GM23338 (cell line): ENCODE measurements at regions not wholly inside any gene's neighbourhood (a gene's known extent, or its start where the extent isn't known, plus 50 kb on each side); places are given as distances from the start of the nearest gene placed in this dataset.

ENCODE experiments used
- ATAC-seq: fragments of 200-7000 bp; cut with Tn5 transposase; 3 replicates; pipeline ENCODE4 v1.9.1; 2020
- DNase-seq: peaks from one replicate; pipeline ENCODE4 v3.0.0-alpha.2; 2015; ENCODE audit warnings: low spot score
- H2AFZ ChIP-seq: fragments of 200-600 bp; sonication (generic); 2 replicates; pipeline ENCODE4 v1.8.0; 2016; ENCODE audit warnings: antibody characterized with exemption, mild to moderate bottlenecking, moderate library complexity
- H3F3A ChIP-seq: fragments of 200-600 bp; sonication (generic); replicated peaks from 2 replicates; pipeline ENCODE4 v1.8.0; 2017; ENCODE audit warnings: antibody characterized with exemption, mixed run types, low read depth
- H3K27ac ChIP-seq: fragments of 200-600 bp; sonication (generic); 2 replicates; pipeline ENCODE4 v1.6.1; 2016; ENCODE audit warnings: low read depth
- H3K27me3 ChIP-seq: fragments of 200-600 bp; sonication (generic); 2 replicates; pipeline ENCODE4 v1.8.0; 2016; ENCODE audit warnings: mild to moderate bottlenecking, mixed run types, moderate library complexity; ENCODE audit not compliant: insufficient read depth
- H3K36me3 ChIP-seq: fragments of 200-600 bp; sonication (generic); 2 replicates; pipeline ENCODE4 v1.8.0; 2016; ENCODE audit warnings: mild to moderate bottlenecking; ENCODE audit not compliant: insufficient read depth
- H3K4me1 ChIP-seq: fragments of 200-600 bp; sonication (generic); 2 replicates; pipeline ENCODE4 v1.8.0; 2016; ENCODE audit warnings: mild to moderate bottlenecking, moderate library complexity; ENCODE audit not compliant: insufficient read depth
- H3K4me2 ChIP-seq: fragments of 200-600 bp; sonication (generic); 2 replicates; pipeline ENCODE4 v1.7.1; 2017; ENCODE audit warnings: mixed run types
- H3K4me3 ChIP-seq: fragments of 200-600 bp; sonication (generic); 2 replicates; pipeline ENCODE4 v1.6.1; 2016; ENCODE audit warnings: mixed run types
- H3K79me2 ChIP-seq: fragments of 200-600 bp; sonication (generic); replicated peaks from 2 replicates; pipeline ENCODE4 v1.8.0; 2017; ENCODE audit warnings: mild to moderate bottlenecking; ENCODE audit not compliant: insufficient read depth
- H3K9me2 ChIP-seq: fragments of 200-600 bp; sonication (generic); 2 replicates; pipeline ENCODE4 v1.8.0; 2017; ENCODE audit not compliant: insufficient read depth
- H4K20me1 ChIP-seq: fragments of 200-600 bp; sonication (generic); replicated peaks from 2 replicates; pipeline ENCODE4 v1.8.0; 2017; ENCODE audit warnings: mild to moderate bottlenecking; ENCODE audit not compliant: insufficient read depth
- H3K27ac Mint-ChIP-seq: 2 replicates; pipeline ENCODE4 v1.8.0; 2020; ENCODE audit warnings: inconsistent platforms, mild to moderate bottlenecking, moderate library complexity, mixed read lengths
- H3K27me3 Mint-ChIP-seq: 3 replicates; pipeline ENCODE4 v1.8.0; 2022; ENCODE audit warnings: low read depth, mild to moderate bottlenecking, moderate library complexity, mixed read lengths, inconsistent platforms; ENCODE audit not compliant: insufficient read depth, poor library complexity
- H3K36me3 Mint-ChIP-seq: 3 replicates; pipeline ENCODE4 v1.8.0; 2021; ENCODE audit warnings: low read depth, mild to moderate bottlenecking, inconsistent platforms, moderate library complexity, mixed read lengths
- H3K4me1 Mint-ChIP-seq: 3 replicates; pipeline ENCODE4 v1.8.0; 2020; ENCODE audit warnings: mild to moderate bottlenecking, inconsistent platforms, mixed read lengths
- H3K4me3 Mint-ChIP-seq: 3 replicates; pipeline ENCODE4 v1.8.0; 2021; ENCODE audit warnings: moderate library complexity, mild to moderate bottlenecking, inconsistent platforms, mixed read lengths
- H3K9me3 Mint-ChIP-seq: 3 replicates; pipeline ENCODE4 v1.8.0; 2020; ENCODE audit warnings: moderate library complexity, mild to moderate bottlenecking, inconsistent platforms, mixed read lengths
- CREB1 ChIP-seq: fragments of 250-450 bp; sonication (Bioruptor Pico); IDR thresholded peaks from 2 replicates; pipeline ENCODE4 v1.5.0; 2020; ENCODE audit warnings: low read depth, mild to moderate bottlenecking, moderate library complexity
- CTCF ChIP-seq, 2 experiments: fragments of 200-600 bp in 1 of 2; sonication (generic) in 1 of 2; conservative IDR thresholded peaks; 2 replicates each; pipeline versions ENCODE4 v1.5.1 to v1.6.1; 2016 to 2017; ENCODE audit warnings: antibody characterized with exemption in 2 of 2, low read depth in 2 of 2, mild to moderate bottlenecking in 2 of 2, moderate library complexity in 1 of 2
- ETS1 ChIP-seq: IDR thresholded peaks from 2 replicates; pipeline ENCODE4 v1.6.1; 2016; ENCODE audit warnings: antibody characterized with exemption
- EZH2 ChIP-seq: fragments of 200-600 bp; sonication (generic); IDR thresholded peaks from one replicate; pipeline ENCODE4 v1.8.0; 2017; ENCODE audit warnings: antibody characterized with exemption, mild to moderate bottlenecking, low read depth; ENCODE audit not compliant: unreplicated experiment
- JUNB ChIP-seq: IDR thresholded peaks from one replicate; pipeline ENCODE4 v1.6.1; 2016; ENCODE audit warnings: antibody characterized with exemption; ENCODE audit not compliant: unreplicated experiment
- POLR2AphosphoS5 ChIP-seq: IDR thresholded peaks from 2 replicates; pipeline ENCODE4 v1.6.1; 2016; ENCODE audit warnings: antibody characterized with exemption, low read depth
- REST ChIP-seq: IDR thresholded peaks from one replicate; pipeline ENCODE4 v1.6.1; 2018; ENCODE audit warnings: antibody characterized with exemption; ENCODE audit not compliant: unreplicated experiment
- ZNF114 ChIP-seq: fragments of 250-450 bp; sonication (Bioruptor Pico); IDR thresholded peaks from 2 replicates; pipeline ENCODE4 v1.5.0; 2020; ENCODE audit warnings: mild to moderate bottlenecking, moderate library complexity
- ZNF331 ChIP-seq: fragments of 250-450 bp; sonication (Bioruptor Pico); IDR thresholded peaks from 2 replicates; pipeline ENCODE4 v1.5.0; 2020; ENCODE audit warnings: low read depth, mild to moderate bottlenecking, moderate library complexity
- ZNF462 ChIP-seq: fragments of 250-450 bp; sonication (Bioruptor Pico); IDR thresholded peaks from 2 replicates; pipeline ENCODE4 v1.5.0; 2020; ENCODE audit warnings: mild to moderate bottlenecking, moderate library complexity

- no peak for ATAC-seq
- DNase-seq: no peak
- TF ChIP-seq EZH2: no peak
- no peak for TF ChIP-seq CREB1
- TF ChIP-seq ETS1: no peak
- no peak for TF ChIP-seq ZNF331 (CRISPR knock-in tag)
- no peak for TF ChIP-seq JUNB
- Histone ChIP-seq H3K4me1 (no peaks in the 10 kb centered on the region), H3F3A (no peaks in the 10 kb centered on the region), H3K27me3 (no peaks in the 10 kb centered on the region), H3K27ac (no peak overlapping the region), H3K79me2 (no peaks in the 10 kb centered on the region), H4K20me1 (no peaks in the 10 kb centered on the region), H3K36me3 (no peaks in the 10 kb centered on the region), H3K4me2 (no peak overlapping the region), H2AFZ (peak overlapping the region; percentile 18; the same call in 1 of the 2 replicates), H3K9me2 (no peaks in the 10 kb centered on the region), H3K4me3 (no peak overlapping the region)
- Mint-ChIP-seq H3K9me3 (peaks cover 7% of the 10 kb centered on the region; the same call in 2 of the 3 replicates), H3K4me1 (no peaks in the 10 kb centered on the region), H3K27ac (no peak overlapping the region), H3K36me3 (no peaks in the 10 kb centered on the region), H3K4me3 (no peak overlapping the region), H3K27me3 (peaks cover 6% of the 10 kb centered on the region)
These were observed 72.9 kb downstream of the IL12A start for GRCh38 chr3:160061525-160061924.

GRCh38 chr3:160065282-160065681, 76.6 kb downstream of the IL12A start:
- no peak for ATAC-seq
- H3K27me3 ChIP-seq: no peaks in the 10 kb centered on the region
- H3K9me3 Mint-ChIP-seq: peaks cover 7% of the 10 kb centered on the region; the same call in 2 of the 3 replicates
- TF ChIP-seq POLR2AphosphoS5: no peak
- no peak for TF ChIP-seq ZNF462
- no peak for TF ChIP-seq ZNF331 (CRISPR knock-in tag)
- TF ChIP-seq REST: no peak
- TF ChIP-seq ZNF114: no peak
- TF ChIP-seq JUNB: no peak
- TF ChIP-seq EZH2: no peak
- no peak for TF ChIP-seq CTCF (conservative IDR thresholded peaks at IDR 0.05; ENCODE audit: low read depth in 2 of 2)

More at GRCh38 chr3:160065282-160065681, 76.6 kb downstream of the IL12A start:
- Histone ChIP-seq H3K79me2 (no peaks in the 10 kb centered on the region), H3K36me3 (no peaks in the 10 kb centered on the region), H3K4me2 (no peak overlapping the region), H4K20me1 (no peaks in the 10 kb centered on the region), H3K27ac (no peak overlapping the region), H3K4me3 (no peak overlapping the region), H3K4me1 (0 out of 2 replicates have a peak, but pooled peaks cover 3% of the 10 kb centered on the region), H3F3A (no peaks in the 10 kb centered on the region), H3K9me2 (no peaks in the 10 kb centered on the region), H2AFZ (no peak overlapping the region)
- no peak overlapping the region for H3K4me3 Mint-ChIP-seq
- H3K36me3 Mint-ChIP-seq: no peaks in the 10 kb centered on the region
- H3K27ac Mint-ChIP-seq: no peak overlapping the region
- DNase-seq: no peak
- H3K4me1 Mint-ChIP-seq: peaks cover 4% of the 10 kb centered on the region; the same call in 1 of the 3 replicates
- peaks cover 3% of the 10 kb centered on the region for H3K27me3 Mint-ChIP-seq
